Activated naive CD8-positive, alpha-beta T cell treated with anti-CD3 and anti-CD28 coated beads for 36 hours (primary cell): ENCODE measurements at regions not wholly inside any gene's neighbourhood (a gene's known extent, or its start where the extent isn't known, plus 50 kb on each side); places are given as distances from the start of the nearest gene placed in this dataset.

ENCODE experiments used
- DNase-seq: peaks from one replicate; pipeline ENCODE4 v3.0.0; 2021
- H3K27ac Mint-ChIP-seq: one replicate; pipeline ENCODE4 v1.8.0; 2022; ENCODE audit warnings: mild to moderate bottlenecking, moderate library complexity, mixed read lengths
- H3K27me3 Mint-ChIP-seq: one replicate; pipeline ENCODE4 v1.8.0; 2022; ENCODE audit warnings: mild to moderate bottlenecking, mixed read lengths
- H3K36me3 Mint-ChIP-seq: one replicate; pipeline ENCODE4 v1.8.0; 2021; ENCODE audit warnings: mild to moderate bottlenecking, mixed read lengths
- H3K4me1 Mint-ChIP-seq: one replicate; pipeline ENCODE4 v1.8.0; 2021; ENCODE audit warnings: mixed read lengths
- H3K4me3 Mint-ChIP-seq: one replicate; pipeline ENCODE4 v1.8.0; 2022; ENCODE audit warnings: mild to moderate bottlenecking, moderate library complexity, mixed read lengths
- H3K9me3 Mint-ChIP-seq: one replicate; pipeline ENCODE4 v1.8.0; 2022; ENCODE audit warnings: mixed read lengths

GRCh38 chr6:108764580-108764950 lies 83.7 kb upstream of the ARMC2 start:
- DNase-seq: no peak
- H3K9me3 Mint-ChIP-seq: no peaks in the 10 kb centered on the region
- H3K36me3 Mint-ChIP-seq: no peaks in the 10 kb centered on the region
- peaks cover 7% of the 10 kb centered on the region for H3K4me1 Mint-ChIP-seq
- H3K27ac Mint-ChIP-seq: no peak overlapping the region
- no peak overlapping the region for H3K4me3 Mint-ChIP-seq
- H3K27me3 Mint-ChIP-seq: no peaks in the 10 kb centered on the region

- no peaks in the 10 kb centered on the region for H3K9me3 Mint-ChIP-seq
- H3K36me3 Mint-ChIP-seq: no peaks in the 10 kb centered on the region
- peaks cover 7% of the 10 kb centered on the region for H3K4me1 Mint-ChIP-seq
- no peaks in the 10 kb centered on the region for H3K27me3 Mint-ChIP-seq
- H3K27ac Mint-ChIP-seq: no peak overlapping the region
- no peak overlapping the region for H3K4me3 Mint-ChIP-seq
- no peak for DNase-seq
Measured at GRCh38 chr6:108765495-108765894, 82.7 kb upstream of the ARMC2 start.

- no peak overlapping the region for H3K27ac Mint-ChIP-seq
- H3K27me3 Mint-ChIP-seq: no peaks in the 10 kb centered on the region
- no peak for DNase-seq
- no peaks in the 10 kb centered on the region for H3K36me3 Mint-ChIP-seq
- H3K4me1 Mint-ChIP-seq: peaks cover 7% of the 10 kb centered on the region
- no peaks in the 10 kb centered on the region for H3K9me3 Mint-ChIP-seq
- no peak overlapping the region for H3K4me3 Mint-ChIP-seq
Measured at GRCh38 chr6:108766419-108766818, 81.8 kb upstream of the ARMC2 start.

- DNase-seq: no peak
- H3K36me3 Mint-ChIP-seq: no peaks in the 10 kb centered on the region
- H3K27ac Mint-ChIP-seq: no peak overlapping the region
- no peaks in the 10 kb centered on the region for H3K27me3 Mint-ChIP-seq
- no peaks in the 10 kb centered on the region for H3K9me3 Mint-ChIP-seq
- no peak overlapping the region for H3K4me3 Mint-ChIP-seq
- peaks cover 7% of the 10 kb centered on the region for H3K4me1 Mint-ChIP-seq
Measured at GRCh38 chr6:108766886-108767285, 81.3 kb upstream of the ARMC2 start.

- DNase-seq: no peak
- H3K4me1 Mint-ChIP-seq: peaks cover 6% of the 10 kb centered on the region
- no peaks in the 10 kb centered on the region for H3K9me3 Mint-ChIP-seq
- no peaks in the 10 kb centered on the region for H3K36me3 Mint-ChIP-seq
- H3K4me3 Mint-ChIP-seq: no peak overlapping the region
- H3K27me3 Mint-ChIP-seq: no peaks in the 10 kb centered on the region
- no peak overlapping the region for H3K27ac Mint-ChIP-seq
Measured at GRCh38 chr6:108767418-108768165, 80.6 kb upstream of the ARMC2 start.

- Mint-ChIP-seq H3K36me3 (no peaks in the 10 kb centered on the region), H3K9me3 (no peaks in the 10 kb centered on the region), H3K4me1 (peaks cover 6% of the 10 kb centered on the region), H3K27ac (no peak overlapping the region), H3K27me3 (no peaks in the 10 kb centered on the region), H3K4me3 (no peak overlapping the region)
- DNase-seq: no peak
Measured at GRCh38 chr6:108768166-108768555, 80.1 kb upstream of the ARMC2 start.

- no peaks in the 10 kb centered on the region for H3K36me3 Mint-ChIP-seq
- H3K9me3 Mint-ChIP-seq: no peaks in the 10 kb centered on the region
- H3K27me3 Mint-ChIP-seq: no peaks in the 10 kb centered on the region
- H3K27ac Mint-ChIP-seq: no peak overlapping the region
- H3K4me1 Mint-ChIP-seq: peaks cover 6% of the 10 kb centered on the region
- no peak for DNase-seq
- no peak overlapping the region for H3K4me3 Mint-ChIP-seq
Measured at GRCh38 chr6:108768792-108769524, 79.3 kb upstream of the ARMC2 start.

- no peaks in the 10 kb centered on the region for H3K27me3 Mint-ChIP-seq
- no peaks in the 10 kb centered on the region for H3K36me3 Mint-ChIP-seq
- no peak overlapping the region for H3K4me3 Mint-ChIP-seq
- peaks cover 6% of the 10 kb centered on the region for H3K4me1 Mint-ChIP-seq
- no peak overlapping the region for H3K27ac Mint-ChIP-seq
- DNase-seq: no peak
- H3K9me3 Mint-ChIP-seq: no peaks in the 10 kb centered on the region
Measured at GRCh38 chr6:108771421-108771820, 76.8 kb upstream of the ARMC2 start.

- DNase-seq: no peak
- no peak overlapping the region for H3K4me3 Mint-ChIP-seq
- H3K9me3 Mint-ChIP-seq: no peaks in the 10 kb centered on the region
- no peaks in the 10 kb centered on the region for H3K27me3 Mint-ChIP-seq
- H3K4me1 Mint-ChIP-seq: no peaks in the 10 kb centered on the region
- no peaks in the 10 kb centered on the region for H3K36me3 Mint-ChIP-seq
- no peak overlapping the region for H3K27ac Mint-ChIP-seq
Measured at GRCh38 chr6:108774555-108774954, 73.7 kb upstream of the ARMC2 start.

GRCh38 chr6:108777536-108777935 lies 70.7 kb upstream of the ARMC2 start:
- Mint-ChIP-seq H3K4me1 (peaks cover 9% of the 10 kb centered on the region), H3K4me3 (no peak overlapping the region), H3K27me3 (peaks cover 8% of the 10 kb centered on the region), H3K9me3 (no peaks in the 10 kb centered on the region), H3K27ac (no peak overlapping the region), H3K36me3 (no peaks in the 10 kb centered on the region)
- DNase-seq: no peak

- DNase-seq: no peak
- peaks cover 13% of the 10 kb centered on the region for H3K27me3 Mint-ChIP-seq
- peaks cover 12% of the 10 kb centered on the region for H3K4me1 Mint-ChIP-seq
- H3K9me3 Mint-ChIP-seq: no peaks in the 10 kb centered on the region
- no peak overlapping the region for H3K27ac Mint-ChIP-seq
- no peaks in the 10 kb centered on the region for H3K36me3 Mint-ChIP-seq
- no peak overlapping the region for H3K4me3 Mint-ChIP-seq
Measured at GRCh38 chr6:108778421-108779186, 69.6 kb upstream of the ARMC2 start.

- H3K27me3 Mint-ChIP-seq: peaks cover 13% of the 10 kb centered on the region
- DNase-seq: no peak
- H3K36me3 Mint-ChIP-seq: no peaks in the 10 kb centered on the region
- no peak overlapping the region for H3K4me3 Mint-ChIP-seq
- H3K4me1 Mint-ChIP-seq: peaks cover 12% of the 10 kb centered on the region
- no peaks in the 10 kb centered on the region for H3K9me3 Mint-ChIP-seq
- H3K27ac Mint-ChIP-seq: no peak overlapping the region
Measured at GRCh38 chr6:108779536-108780275, 68.5 kb upstream of the ARMC2 start.

- peaks cover 12% of the 10 kb centered on the region for H3K4me1 Mint-ChIP-seq
- H3K27me3 Mint-ChIP-seq: peaks cover 13% of the 10 kb centered on the region
- H3K9me3 Mint-ChIP-seq: no peaks in the 10 kb centered on the region
- DNase-seq: no peak
- no peaks in the 10 kb centered on the region for H3K36me3 Mint-ChIP-seq
- H3K27ac Mint-ChIP-seq: no peak overlapping the region
- H3K4me3 Mint-ChIP-seq: no peak overlapping the region
Measured at GRCh38 chr6:108780784-108781183, 67.4 kb upstream of the ARMC2 start.

- Mint-ChIP-seq H3K9me3 (no peaks in the 10 kb centered on the region), H3K4me3 (peak overlapping the region; percentile 76), H3K36me3 (no peaks in the 10 kb centered on the region), H3K4me1 (peaks cover 12% of the 10 kb centered on the region), H3K27ac (no peak overlapping the region), H3K27me3 (peaks cover 13% of the 10 kb centered on the region)
- peak; percentile 2 for DNase-seq
Measured at GRCh38 chr6:108781419-108782100, 66.7 kb upstream of the ARMC2 start.
